ENCODE measurements at regions not wholly inside any gene's neighbourhood (a gene's known extent, or its start where the extent isn't known, plus 50 kb on each side); places are given as distances from the start of the nearest gene placed in this dataset.
"Not testable (repeated sequence)": the region's sequence is repeated elsewhere in the genome, so short reads cannot be mapped to it uniquely, and the experiment has no call there.

DNA sequence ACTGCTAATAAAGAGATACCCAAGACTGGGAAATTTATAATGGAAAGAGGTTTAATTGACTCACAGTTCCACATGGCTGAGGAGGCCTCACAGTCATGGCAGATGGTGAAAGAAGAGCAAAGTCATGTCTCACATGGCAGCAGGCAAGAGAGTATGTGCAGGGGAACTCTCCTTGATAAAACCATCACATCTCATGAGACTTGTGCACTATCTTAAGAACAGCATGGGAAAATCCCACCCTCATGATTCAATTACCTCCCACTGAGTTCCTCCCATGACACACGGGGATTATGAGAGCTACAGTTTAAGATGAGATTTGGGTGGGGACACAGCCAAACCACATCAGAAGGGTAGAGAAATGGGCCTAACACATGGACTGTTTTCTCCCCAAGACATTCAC, 156.3 kb downstream of the CCDC71L start:
- ATAC-seq, result peak; percentile 91 to 94
- Mint-ChIP-seq H3K36me3 (ENCODE audit: insufficient read depth) (no peaks in the 10 kb centered on the region), H3K4me3 (peak overlapping the region; percentile 58)

GRCh38 chr7:106504207-106504606, 156.8 kb downstream of the CCDC71L start:
- no peaks in the 10 kb centered on the region for H3K36me3 Mint-ChIP-seq (ENCODE audit: insufficient read depth)
- peaks cover 22% of the 10 kb centered on the region for H3K4me1 Mint-ChIP-seq (ENCODE audit: low read depth)
- DNase-seq (no peak), ATAC-seq (peak in 1 of 2 donors; percentile 15)
- no peaks in the 10 kb centered on the region for H3K9me3 Mint-ChIP-seq
- H3K4me3 Mint-ChIP-seq, result peak overlapping the region; percentile 58
- peaks cover 2% of the 10 kb centered on the region for H3K27me3 Mint-ChIP-seq (ENCODE audit: low read depth)

More for the DNA sequence above, 156.3 kb downstream of the CCDC71L start:
- peaks cover 22% of the 10 kb centered on the region for H3K4me1 Mint-ChIP-seq (ENCODE audit: low read depth)
- no peaks in the 10 kb centered on the region for H3K9me3 Mint-ChIP-seq
- DNase-seq, result no peak
- peaks cover 2% of the 10 kb centered on the region for H3K27me3 Mint-ChIP-seq (ENCODE audit: low read depth)

DNA sequence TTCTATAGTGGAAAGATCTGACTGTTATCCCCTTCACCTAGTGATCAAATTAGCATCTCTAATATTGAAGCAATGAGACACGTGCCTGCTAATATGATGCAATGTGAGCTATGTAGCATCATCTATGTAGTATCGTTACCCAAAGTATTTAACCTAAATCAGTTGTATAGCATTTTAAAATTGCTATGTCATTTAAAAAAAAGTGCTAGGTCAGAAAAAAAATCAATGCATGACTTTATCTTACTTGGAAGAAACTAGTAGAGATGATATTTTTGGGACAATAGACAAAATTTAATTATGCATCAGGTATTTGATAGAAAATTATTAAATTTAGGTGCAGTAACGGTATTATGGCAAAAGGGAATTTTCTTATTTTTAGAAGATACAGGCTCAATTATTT, 157.3 kb downstream of the CCDC71L start:
- no peak for ATAC-seq
- Mint-ChIP-seq H3K4me1 (ENCODE audit: low read depth) (peaks cover 22% of the 10 kb centered on the region), H3K4me3 (no peak overlapping the region)

GRCh38 chr7:106501605-106502580, 159.1 kb downstream of the CCDC71L start:
- ATAC-seq, result peak in 1 of 2 donors; percentile 7
- no peaks in the 10 kb centered on the region for H3K9me3 Mint-ChIP-seq
- H3K36me3 Mint-ChIP-seq (ENCODE audit: insufficient read depth), result no peaks in the 10 kb centered on the region
- peaks cover 22% of the 10 kb centered on the region for H3K4me1 Mint-ChIP-seq (ENCODE audit: low read depth)
- DNase-seq, result no peak
- H3K27me3 Mint-ChIP-seq (ENCODE audit: low read depth), result no peaks in the 10 kb centered on the region
- H3K4me3 Mint-ChIP-seq, result peak overlapping the region; percentile 34

More for the DNA sequence above, 157.3 kb downstream of the CCDC71L start:
- Mint-ChIP-seq H3K9me3 (no peaks in the 10 kb centered on the region), H3K36me3 (ENCODE audit: insufficient read depth) (no peaks in the 10 kb centered on the region), H3K27me3 (ENCODE audit: low read depth) (no peaks in the 10 kb centered on the region)
- DNase-seq, result no peak

DNA sequence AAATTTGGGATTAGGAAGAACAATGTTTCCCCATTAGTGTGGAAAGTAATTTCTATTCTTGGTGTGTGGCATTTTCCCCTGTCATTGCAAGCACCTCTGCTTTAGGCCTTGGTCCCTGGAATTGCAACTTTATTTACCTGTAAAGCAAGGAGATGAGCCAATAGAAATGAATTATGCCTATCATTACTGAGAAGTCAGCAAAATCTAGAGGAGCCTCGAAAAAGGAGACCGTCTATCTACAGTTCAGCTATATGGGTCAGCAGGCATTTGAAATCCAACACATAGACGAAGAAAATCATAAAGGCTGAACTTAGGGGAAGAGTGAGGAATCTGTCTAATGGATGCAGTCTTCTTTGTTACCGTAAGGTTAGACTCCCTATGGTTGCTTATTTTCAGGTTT, 161.1 kb downstream of the CCDC71L start:
- Mint-ChIP-seq H3K4me3 (no peak overlapping the region), H3K27me3 (ENCODE audit: low read depth) (peaks cover 3% of the 10 kb centered on the region), H3K9me3 (peaks cover 4% of the 10 kb centered on the region), H3K36me3 (ENCODE audit: insufficient read depth) (peaks cover under 1% of the 10 kb centered on the region), H3K4me1 (ENCODE audit: low read depth) (peaks cover 14% of the 10 kb centered on the region)
- no peak for ATAC-seq
- DNase-seq, result no peak

- not testable (repeated sequence) for H3K9me3 Mint-ChIP-seq; DNase-seq; H3K36me3 Mint-ChIP-seq (ENCODE audit: insufficient read depth); H3K4me1 Mint-ChIP-seq (ENCODE audit: low read depth); ATAC-seq; H3K4me3 Mint-ChIP-seq; H3K27me3 Mint-ChIP-seq (ENCODE audit: low read depth)
Observed at GRCh38 chr7:106498005-106498404, 163.0 kb downstream of the CCDC71L start.

DNA sequence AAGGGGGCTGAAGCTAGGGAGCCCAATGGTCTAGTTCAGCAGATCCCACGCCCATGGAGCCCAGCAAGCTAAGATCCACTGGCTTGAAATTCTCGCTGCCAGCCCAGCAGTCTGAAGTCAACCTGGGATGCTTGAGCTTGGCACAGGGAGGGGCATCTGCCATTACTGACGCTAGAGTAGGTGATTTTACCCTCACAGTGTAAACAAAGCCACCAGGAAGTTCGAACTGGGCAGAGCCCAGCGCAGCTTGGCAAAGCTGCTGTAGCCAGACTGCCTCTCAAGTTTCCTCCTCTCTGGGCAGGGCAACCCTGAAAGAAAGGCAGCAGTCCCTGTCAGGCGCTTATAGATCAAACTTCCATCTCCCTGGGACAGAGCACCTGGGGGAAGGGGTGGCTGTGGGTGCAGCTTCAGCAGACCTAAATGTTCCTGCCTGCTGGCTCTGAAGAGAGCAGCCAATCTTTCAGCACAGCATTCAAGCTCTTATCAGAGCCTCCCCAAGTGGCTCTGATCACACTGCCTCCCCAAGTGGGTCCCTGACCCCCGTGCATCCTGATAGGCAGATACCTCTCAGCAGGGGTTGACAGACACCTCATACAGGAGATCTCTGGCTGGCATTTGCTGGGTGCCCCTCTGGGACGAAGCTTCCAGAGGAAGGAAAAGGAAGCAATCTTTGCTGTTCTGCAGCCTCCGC, 167.8 kb downstream of the CCDC71L start:
- peaks cover 6% of the 10 kb centered on the region for H3K9me3 Mint-ChIP-seq
- H3K27me3 Mint-ChIP-seq (ENCODE audit: low read depth), result peaks cover 14% of the 10 kb centered on the region
- peaks cover 5% of the 10 kb centered on the region for H3K36me3 Mint-ChIP-seq (ENCODE audit: insufficient read depth)
- peaks cover 1% of the 10 kb centered on the region for H3K4me1 Mint-ChIP-seq (ENCODE audit: low read depth)
- no peak for ATAC-seq
- no peak overlapping the region for H3K4me3 Mint-ChIP-seq
- no peak for DNase-seq

DNA sequence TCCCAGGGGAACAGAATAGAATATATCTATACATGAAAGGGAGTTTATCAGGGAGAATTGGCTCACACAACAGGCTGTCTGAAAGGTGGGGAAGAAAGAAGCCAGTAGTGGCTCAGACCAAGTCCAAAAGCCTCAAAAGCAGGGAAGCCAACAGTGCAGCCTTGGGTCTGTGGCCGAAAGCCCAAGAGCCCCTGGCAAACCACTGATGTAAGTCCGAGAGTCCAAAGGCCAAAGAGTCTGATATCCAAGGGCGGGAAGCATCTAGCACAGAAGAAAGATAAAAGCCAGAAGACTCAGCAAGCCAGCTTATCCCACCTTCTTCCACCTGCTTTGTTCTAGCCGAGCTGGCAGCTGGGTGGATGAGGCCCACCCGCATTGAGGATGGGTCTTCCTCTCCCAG, 172.5 kb downstream of the CCDC71L start:
- Mint-ChIP-seq H3K9me3 (no peaks in the 10 kb centered on the region), H3K4me1 (ENCODE audit: low read depth) (peaks cover 39% of the 10 kb centered on the region), H3K27me3 (ENCODE audit: low read depth) (peaks cover 4% of the 10 kb centered on the region), H3K36me3 (ENCODE audit: insufficient read depth) (peaks cover 1% of the 10 kb centered on the region), H3K4me3 (no peak overlapping the region)
- DNase-seq (no peak), ATAC-seq (no peak)

DNA sequence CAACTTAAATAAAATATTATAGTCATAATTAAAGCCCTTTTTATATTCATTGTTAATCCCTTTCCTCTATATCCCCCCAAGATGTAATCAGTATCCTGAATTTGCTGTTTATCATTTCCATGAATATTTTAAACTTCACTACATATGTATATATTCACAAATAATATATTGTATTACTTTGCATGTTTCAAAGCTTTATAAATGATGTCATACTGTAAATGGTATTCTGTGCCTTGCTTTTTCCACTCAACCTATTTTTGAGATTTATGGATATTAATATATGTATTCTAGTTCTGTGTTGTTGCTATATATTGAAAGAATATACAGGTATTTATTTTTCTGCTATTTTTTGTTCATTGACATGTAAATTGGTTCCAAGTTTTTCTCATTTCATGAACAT, 173.1 kb downstream of the CCDC71L start:
- H3K4me3 Mint-ChIP-seq, result no peak overlapping the region
- DNase-seq, result no peak
- H3K36me3 Mint-ChIP-seq (ENCODE audit: insufficient read depth), result peaks cover 1% of the 10 kb centered on the region
- H3K9me3 Mint-ChIP-seq, result no peaks in the 10 kb centered on the region
- H3K4me1 Mint-ChIP-seq (ENCODE audit: low read depth), result peaks cover 40% of the 10 kb centered on the region
- H3K27me3 Mint-ChIP-seq (ENCODE audit: low read depth), result peaks cover 4% of the 10 kb centered on the region
- no peak for ATAC-seq

GRCh38 chr7:106486331-106486730, 174.6 kb downstream of the CCDC71L start:
- Mint-ChIP-seq H3K4me3 (no peak overlapping the region), H3K27me3 (ENCODE audit: low read depth) (peaks cover 11% of the 10 kb centered on the region), H3K4me1 (ENCODE audit: low read depth) (peaks cover 49% of the 10 kb centered on the region), H3K36me3 (ENCODE audit: insufficient read depth) (peaks cover 1% of the 10 kb centered on the region), H3K9me3 (no peaks in the 10 kb centered on the region)
- ATAC-seq, result no peak
- DNase-seq, result no peak

DNA sequence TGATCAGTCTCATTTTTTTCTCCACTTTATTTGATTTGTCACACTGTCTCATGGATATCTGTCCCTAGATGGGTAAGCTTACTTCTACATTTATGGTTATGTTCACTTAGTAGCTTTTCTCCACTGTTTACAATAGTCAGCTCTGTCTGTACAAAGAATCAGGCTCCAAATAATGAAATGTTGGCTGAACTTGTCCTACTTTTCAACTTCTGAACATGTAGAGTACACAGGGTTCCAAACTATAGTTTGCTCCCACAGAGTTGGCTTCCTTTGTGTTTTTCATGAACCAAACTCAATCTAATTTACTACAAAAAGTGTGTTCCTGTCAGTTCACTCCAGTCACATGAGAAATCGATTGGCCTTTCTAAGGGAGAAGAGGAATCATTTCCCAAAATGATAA, 175.0 kb downstream of the CCDC71L start:
- peaks cover 52% of the 10 kb centered on the region for H3K4me1 Mint-ChIP-seq (ENCODE audit: low read depth)
- peaks cover 12% of the 10 kb centered on the region for H3K27me3 Mint-ChIP-seq (ENCODE audit: low read depth)
- DNase-seq (no peak), ATAC-seq (no peak)
- peaks cover 1% of the 10 kb centered on the region for H3K36me3 Mint-ChIP-seq (ENCODE audit: insufficient read depth)
- H3K4me3 Mint-ChIP-seq, result no peak overlapping the region
- no peaks in the 10 kb centered on the region for H3K9me3 Mint-ChIP-seq

DNA sequence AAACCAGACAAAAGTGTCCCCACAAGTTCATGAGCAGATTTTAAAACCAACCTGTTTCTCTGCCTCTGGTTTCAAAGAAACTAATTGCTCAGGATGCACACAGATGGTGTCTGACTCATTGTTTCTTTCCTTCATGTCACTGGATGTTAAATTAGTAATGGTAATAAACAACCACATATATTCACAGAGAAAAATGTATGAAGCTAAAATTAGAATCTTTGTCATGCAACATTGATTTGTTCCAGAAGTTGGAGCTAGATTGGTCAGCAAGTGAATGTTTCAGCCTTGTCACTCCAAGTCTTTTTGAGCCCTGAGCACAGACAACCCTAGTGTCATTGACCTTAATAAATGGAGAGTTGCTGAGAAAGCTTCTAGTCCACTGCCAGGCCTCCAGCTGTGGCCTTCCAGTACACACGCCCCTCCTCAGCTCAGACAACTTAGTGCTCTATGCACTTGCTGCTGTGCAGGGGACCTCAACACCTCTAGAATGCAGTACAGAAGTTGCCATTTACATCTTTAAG, 175.9 kb downstream of the CCDC71L start:
- DNase-seq (no peak), ATAC-seq (peak; percentile 74 to 76)
- Mint-ChIP-seq H3K4me1 (ENCODE audit: low read depth) (peaks cover 60% of the 10 kb centered on the region), H3K4me3 (peak overlapping the region; percentile 29), H3K27me3 (ENCODE audit: low read depth) (peaks cover 10% of the 10 kb centered on the region), H3K36me3 (ENCODE audit: insufficient read depth) (peaks cover 1% of the 10 kb centered on the region), H3K9me3 (no peaks in the 10 kb centered on the region)

GRCh38 chr7:106484562-106484961, 176.4 kb downstream of the CCDC71L start:
- Mint-ChIP-seq H3K4me1 (ENCODE audit: low read depth) (peaks cover 64% of the 10 kb centered on the region), H3K4me3 (peak overlapping the region; percentile 29), H3K36me3 (ENCODE audit: insufficient read depth) (no peaks in the 10 kb centered on the region), H3K27me3 (ENCODE audit: low read depth) (peaks cover 10% of the 10 kb centered on the region), H3K9me3 (no peaks in the 10 kb centered on the region)
- DNase-seq (no peak), ATAC-seq (peak; percentile 3)

DNA sequence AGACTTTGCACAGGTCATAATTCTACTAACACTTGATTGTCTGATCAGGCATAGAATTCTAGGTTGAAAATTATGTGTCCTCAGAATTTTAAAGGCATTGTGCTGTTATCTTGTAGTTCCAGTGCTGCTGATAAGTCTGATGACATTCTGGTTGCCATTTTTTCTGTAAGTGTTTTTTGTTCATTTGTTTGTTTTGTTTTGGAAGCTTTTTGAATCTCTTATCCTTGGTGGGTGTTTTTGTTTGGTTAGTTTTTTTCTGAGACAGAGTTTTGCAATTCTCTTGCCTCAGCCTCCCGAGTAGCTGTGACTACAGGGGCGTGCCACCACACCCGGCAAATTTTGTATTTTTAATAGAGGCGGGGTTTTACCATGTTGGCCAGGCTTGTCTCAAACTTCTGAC, 178.9 kb downstream of the CCDC71L start:
- DNase-seq (no peak), ATAC-seq (no peak)
- H3K4me3 Mint-ChIP-seq, result no peak overlapping the region
- H3K36me3 Mint-ChIP-seq (ENCODE audit: insufficient read depth), result no peaks in the 10 kb centered on the region
- peaks cover 63% of the 10 kb centered on the region for H3K4me1 Mint-ChIP-seq (ENCODE audit: low read depth)
- H3K9me3 Mint-ChIP-seq, result no peaks in the 10 kb centered on the region
- peaks cover 10% of the 10 kb centered on the region for H3K27me3 Mint-ChIP-seq (ENCODE audit: low read depth)
